CD4-positive, CD25-positive, alpha-beta regulatory T cell (primary cell): ENCODE measurements at regions not wholly inside any gene's neighbourhood (a gene's known extent, or its start where the extent isn't known, plus 50 kb on each side); places are given as distances from the start of the nearest gene placed in this dataset.

Source experiments
- ATAC-seq, 2 donors: fragments of 150-1000 bp; cut with Tn5 transposase; one replicate each; pipeline ENCODE4 v1.10.0; 2021; ENCODE audit warnings: low read depth in 2 of 2, moderate number of reproducible peaks in 2 of 2, moderate library complexity in 1 of 2
- DNase-seq, 3 donors: peaks; one replicate each; pipeline versions ENCODE4 v3.0.0 to v3.0.0-alpha.2; 2012 to 2022; ENCODE audit warnings: mixed read lengths in 1 of 3
- H3K27ac ChIP-seq: one replicate; pipeline ENCODE4 v1.7.0; 2013; ENCODE audit warnings: mild to moderate bottlenecking, low read length; ENCODE audit not compliant: insufficient read depth, poor library complexity, severe bottlenecking
- H3K27me3 ChIP-seq: one replicate; pipeline ENCODE4 v1.7.0; 2013; ENCODE audit warnings: low read length; ENCODE audit not compliant: control insufficient read depth, insufficient read depth
- H3K36me3 ChIP-seq: one replicate; pipeline ENCODE4 v1.7.0; 2013; ENCODE audit warnings: mild to moderate bottlenecking, low read length, moderate library complexity; ENCODE audit not compliant: control insufficient read depth, insufficient read depth
- H3K4me1 ChIP-seq: 2 replicates; pipeline ENCODE4 v1.7.0; 2013; ENCODE audit warnings: mild to moderate bottlenecking, low read length; ENCODE audit not compliant: insufficient read depth, control insufficient read depth, poor library complexity, severe bottlenecking
- H3K4me3 ChIP-seq: one replicate; pipeline ENCODE4 v1.7.0; 2013; ENCODE audit warnings: low read depth, mild to moderate bottlenecking, low read length, moderate library complexity
- H3K9me3 ChIP-seq, 2 experiments: 1 replicate in 1 of 2; 2 replicates in 1 of 2; pipeline ENCODE4 v1.7.0; 2013; ENCODE audit warnings: low read length in 2 of 2, mild to moderate bottlenecking in 1 of 2, moderate library complexity in 1 of 2; ENCODE audit not compliant: control insufficient read depth in 2 of 2
- H3K27ac Mint-ChIP-seq, 3 donors: one replicate each; pipeline ENCODE4 v1.8.0; 2020 to 2022; ENCODE audit warnings: mild to moderate bottlenecking in 3 of 3, mixed read lengths in 3 of 3, moderate library complexity in 2 of 3
- H3K27me3 Mint-ChIP-seq: one replicate; pipeline ENCODE4 v1.8.0; 2022; ENCODE audit warnings: mild to moderate bottlenecking, mixed read lengths
- H3K36me3 Mint-ChIP-seq: one replicate; pipeline ENCODE4 v1.8.0; 2020; ENCODE audit warnings: mixed read lengths
- H3K4me1 Mint-ChIP-seq, 4 donors: one replicate each; pipeline ENCODE4 v1.8.0; 2020 to 2022; ENCODE audit warnings: mixed read lengths in 4 of 4, mild to moderate bottlenecking in 1 of 4
- H3K4me3 Mint-ChIP-seq, 4 donors: one replicate each; pipeline ENCODE4 v1.8.0; 2020 to 2022; ENCODE audit warnings: mild to moderate bottlenecking in 4 of 4, mixed read lengths in 4 of 4, moderate library complexity in 3 of 4
- H3K9me3 Mint-ChIP-seq, 7 donors: one replicate each; pipeline ENCODE4 v1.8.0; 2020 to 2022; ENCODE audit warnings: mixed read lengths in 7 of 7, mild to moderate bottlenecking in 3 of 7, moderate library complexity in 2 of 7

DNA sequence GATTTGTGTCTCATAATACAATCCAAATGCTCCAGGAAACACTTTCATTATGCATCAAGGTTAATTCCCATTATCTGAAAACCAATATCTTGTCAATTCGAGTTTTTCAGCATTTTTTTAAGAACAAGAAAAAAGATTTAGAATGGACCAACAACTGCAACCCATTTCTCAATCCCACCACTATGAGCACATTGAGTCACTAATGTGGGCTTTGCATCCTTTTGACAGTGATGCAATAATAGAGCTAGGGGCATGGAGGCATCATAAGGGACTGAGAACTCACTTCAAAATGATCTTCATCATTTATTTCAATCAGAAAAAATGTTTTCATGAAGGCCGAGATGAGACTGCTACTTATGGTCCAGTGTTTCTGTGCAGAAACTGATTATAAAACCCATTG lies 74.8 kb upstream of the DEFB112 start:
- no peaks in the 10 kb centered on the region for H3K27me3 Mint-ChIP-seq
- Histone ChIP-seq H3K4me1 (no peaks in the 10 kb centered on the region), H3K27ac (no peak overlapping the region), H3K9me3 (no peaks in the 10 kb centered on the region), H3K4me3 (no peak overlapping the region), H3K36me3 (no peaks in the 10 kb centered on the region), H3K27me3 (no peaks in the 10 kb centered on the region)
- no peaks in the 10 kb centered on the region for H3K36me3 Mint-ChIP-seq
- peaks cover 0 to 12% (median 1%) of the 10 kb centered on the region in 7 donors for H3K9me3 Mint-ChIP-seq
- H3K4me1 Mint-ChIP-seq, result no peaks in the 10 kb centered on the region
- DNase-seq, result no peak
- H3K27ac Mint-ChIP-seq, result no peak overlapping the region
- H3K4me3 Mint-ChIP-seq, result no peak overlapping the region
- ATAC-seq, result no peak

GRCh38 chr6:50128420-50129005 lies 78.8 kb upstream of the DEFB112 start:
- H3K9me3 Mint-ChIP-seq, result no peaks in the 10 kb centered on the region
- no peak overlapping the region for H3K27ac ChIP-seq
- no peak overlapping the region for H3K27ac Mint-ChIP-seq
- no peaks in the 10 kb centered on the region for H3K4me1 ChIP-seq
- no peak overlapping the region for H3K4me3 ChIP-seq
- no peaks in the 10 kb centered on the region for H3K36me3 ChIP-seq
- H3K36me3 Mint-ChIP-seq, result no peaks in the 10 kb centered on the region
- peak in 1 of 3 donors; percentile 23 for DNase-seq
- no peaks in the 10 kb centered on the region for H3K9me3 ChIP-seq
- H3K4me1 Mint-ChIP-seq, result no peaks in the 10 kb centered on the region
- no peaks in the 10 kb centered on the region for H3K27me3 Mint-ChIP-seq
- ATAC-seq, result no peak
- H3K27me3 ChIP-seq, result no peaks in the 10 kb centered on the region
- no peak overlapping the region for H3K4me3 Mint-ChIP-seq

DNA sequence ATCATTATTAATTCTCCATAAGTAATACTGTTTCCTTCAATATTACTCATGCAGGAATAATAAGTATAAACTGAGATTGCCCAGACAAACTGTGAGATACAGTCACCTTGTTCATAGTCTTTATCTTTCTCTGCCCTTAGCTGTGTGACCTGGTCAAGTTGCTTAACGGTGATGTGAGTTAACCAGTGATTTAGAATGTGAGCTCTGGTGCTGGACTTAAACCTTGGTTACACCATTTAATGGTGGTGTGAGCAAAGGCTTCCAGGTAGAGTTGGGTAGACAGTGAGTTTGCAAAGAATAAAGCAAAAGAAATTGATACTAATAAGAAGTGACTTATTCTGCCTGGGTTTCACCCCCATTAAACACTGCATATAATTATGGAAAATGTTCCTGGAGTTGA lies 86.2 kb upstream of the DEFB112 start:
- Histone ChIP-seq H3K27me3 (no peaks in the 10 kb centered on the region), H3K4me1 (no peaks in the 10 kb centered on the region), H3K27ac (no peak overlapping the region), H3K9me3 (no peaks in the 10 kb centered on the region), H3K36me3 (no peaks in the 10 kb centered on the region), H3K4me3 (no peak overlapping the region)
- Mint-ChIP-seq H3K27ac (no peak overlapping the region), H3K4me1 (no peaks in the 10 kb centered on the region), H3K36me3 (no peaks in the 10 kb centered on the region), H3K27me3 (no peaks in the 10 kb centered on the region), H3K9me3 (peaks cover 0 to 5% (median 0%) of the 10 kb centered on the region in 7 donors), H3K4me3 (no peak overlapping the region)
- ATAC-seq (no peak), DNase-seq (no peak)

- H3K27ac Mint-ChIP-seq, result no peak overlapping the region
- H3K27me3 Mint-ChIP-seq, result no peaks in the 10 kb centered on the region
- Histone ChIP-seq H3K4me1 (no peaks in the 10 kb centered on the region), H3K9me3 (no peaks in the 10 kb centered on the region), H3K27ac (no peak overlapping the region), H3K4me3 (no peak overlapping the region), H3K27me3 (no peaks in the 10 kb centered on the region), H3K36me3 (no peaks in the 10 kb centered on the region)
- peaks cover 0 to 5% (median 0%) of the 10 kb centered on the region in 7 donors for H3K9me3 Mint-ChIP-seq
- DNase-seq, result no peak
- H3K36me3 Mint-ChIP-seq, result no peaks in the 10 kb centered on the region
- H3K4me1 Mint-ChIP-seq, result no peaks in the 10 kb centered on the region
- H3K4me3 Mint-ChIP-seq, result no peak overlapping the region
- no peak for ATAC-seq
These were observed 91.4 kb upstream of the DEFB112 start for GRCh38 chr6:50141100-50141499.

- no peaks in the 10 kb centered on the region for H3K36me3 ChIP-seq
- H3K4me1 ChIP-seq, result no peaks in the 10 kb centered on the region
- H3K4me3 ChIP-seq, result no peak overlapping the region
- Mint-ChIP-seq H3K27me3 (no peaks in the 10 kb centered on the region), H3K9me3 (peaks cover 0 to 5% (median 2%) of the 10 kb centered on the region in 7 donors), H3K4me1 (no peaks in the 10 kb centered on the region), H3K4me3 (no peak overlapping the region), H3K27ac (no peak overlapping the region), H3K36me3 (no peaks in the 10 kb centered on the region)
- ATAC-seq (no peak), DNase-seq (no peak)
- no peaks in the 10 kb centered on the region for H3K27me3 ChIP-seq
- no peak overlapping the region for H3K27ac ChIP-seq
- H3K9me3 ChIP-seq, result no peaks in the 10 kb centered on the region
These were observed 93.4 kb upstream of the DEFB112 start for GRCh38 chr6:50143011-50143719.

GRCh38 chr6:50145125-50145524 lies 95.4 kb upstream of the DEFB112 start:
- H3K27ac Mint-ChIP-seq, result no peak overlapping the region
- Histone ChIP-seq H3K36me3 (no peaks in the 10 kb centered on the region), H3K9me3 (no peaks in the 10 kb centered on the region), H3K4me1 (no peaks in the 10 kb centered on the region), H3K27me3 (no peaks in the 10 kb centered on the region), H3K27ac (no peak overlapping the region), H3K4me3 (no peak overlapping the region)
- no peaks in the 10 kb centered on the region for H3K36me3 Mint-ChIP-seq
- no peaks in the 10 kb centered on the region for H3K4me1 Mint-ChIP-seq
- no peaks in the 10 kb centered on the region for H3K27me3 Mint-ChIP-seq
- peaks cover 0 to 5% (median 2%) of the 10 kb centered on the region in 7 donors for H3K9me3 Mint-ChIP-seq
- DNase-seq (peak in 1 of 3 donors; percentile 0), ATAC-seq (no peak)
- H3K4me3 Mint-ChIP-seq, result no peak overlapping the region

- ATAC-seq (no peak), DNase-seq (no peak)
- no peaks in the 10 kb centered on the region for H3K27me3 Mint-ChIP-seq
- H3K4me3 ChIP-seq, result no peak overlapping the region
- H3K4me3 Mint-ChIP-seq, result no peak overlapping the region
- H3K27ac Mint-ChIP-seq, result no peak overlapping the region
- no peaks in the 10 kb centered on the region for H3K27me3 ChIP-seq
- H3K36me3 ChIP-seq, result no peaks in the 10 kb centered on the region
- no peaks in the 10 kb centered on the region for H3K4me1 Mint-ChIP-seq
- H3K9me3 Mint-ChIP-seq, result peaks cover 0 to 5% (median 2%) of the 10 kb centered on the region in 7 donors
- no peaks in the 10 kb centered on the region for H3K36me3 Mint-ChIP-seq
- no peaks in the 10 kb centered on the region for H3K9me3 ChIP-seq
- H3K4me1 ChIP-seq, result no peaks in the 10 kb centered on the region
- no peak overlapping the region for H3K27ac ChIP-seq
These were observed 97.6 kb upstream of the DEFB112 start for GRCh38 chr6:50147371-50147770.

DNA sequence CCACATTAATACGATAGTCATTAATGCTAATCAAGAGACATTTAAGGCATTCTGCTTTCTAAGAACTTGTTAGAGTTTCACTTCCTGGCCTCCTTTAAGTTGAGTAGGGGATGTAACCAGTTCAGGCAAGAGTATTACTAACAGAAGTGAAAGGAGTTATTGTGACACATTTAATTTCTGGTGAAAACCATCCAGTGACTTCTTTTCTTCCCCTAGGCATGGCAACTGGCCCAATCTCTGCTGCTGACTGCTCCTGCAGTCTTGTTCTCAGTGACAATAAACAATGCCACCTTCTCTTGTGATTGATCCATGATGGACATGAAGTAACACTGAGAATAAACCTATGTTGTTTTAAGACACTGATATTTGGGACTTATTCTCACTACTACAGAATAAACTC lies 130.9 kb upstream of the DEFB112 start:
- no peaks in the 10 kb centered on the region for H3K36me3 Mint-ChIP-seq
- no peaks in the 10 kb centered on the region for H3K4me1 Mint-ChIP-seq
- no peak for ATAC-seq
- H3K4me3 Mint-ChIP-seq, result no peak overlapping the region
- Histone ChIP-seq H3K9me3 (no peaks in the 10 kb centered on the region), H3K36me3 (no peaks in the 10 kb centered on the region), H3K27me3 (no peaks in the 10 kb centered on the region), H3K27ac (no peak overlapping the region), H3K4me3 (no peak overlapping the region), H3K4me1 (no peaks in the 10 kb centered on the region)
- H3K27ac Mint-ChIP-seq, result no peak overlapping the region
- no peaks in the 10 kb centered on the region for H3K27me3 Mint-ChIP-seq
- no peak for DNase-seq
- H3K9me3 Mint-ChIP-seq, result peaks cover 5 to 20% (median 11%) of the 10 kb centered on the region in 7 donors
